NCI-H2171 (cell line): ENCODE measurements at regions not wholly inside any gene's neighbourhood (a gene's known extent, or its start where the extent isn't known, plus 50 kb on each side); places are given as distances from the start of the nearest gene placed in this dataset.
"Not testable (repeated sequence)": the region's sequence is repeated elsewhere in the genome, so short reads cannot be mapped to it uniquely, and the experiment has no call there.

Source experiments
- DNase-seq: peaks from one replicate; lab custom pipeline; 2025; lab: John Stamatoyannopoulos, UW

DNA sequence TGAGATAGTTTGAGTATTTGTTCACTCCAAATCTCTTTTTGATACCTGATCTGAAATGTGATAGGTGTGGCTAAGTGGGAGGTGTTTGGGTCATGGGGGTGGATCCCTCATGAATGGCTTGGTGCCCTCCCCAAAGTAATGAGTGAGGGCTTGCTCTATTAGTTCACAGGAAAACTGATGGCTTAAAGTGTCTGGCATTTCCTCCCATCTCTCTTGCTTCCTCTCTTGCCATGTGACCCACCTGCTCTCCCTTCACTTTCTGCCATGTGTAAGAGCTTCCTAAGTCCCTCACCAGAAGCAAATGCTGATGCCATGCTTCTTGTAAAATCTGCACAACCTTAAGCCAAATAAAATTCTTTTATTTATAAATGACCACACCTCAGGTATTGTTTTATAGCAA, 61.1 kb downstream of the MAD2L1 start:
- DNase-seq: no peak

DNA sequence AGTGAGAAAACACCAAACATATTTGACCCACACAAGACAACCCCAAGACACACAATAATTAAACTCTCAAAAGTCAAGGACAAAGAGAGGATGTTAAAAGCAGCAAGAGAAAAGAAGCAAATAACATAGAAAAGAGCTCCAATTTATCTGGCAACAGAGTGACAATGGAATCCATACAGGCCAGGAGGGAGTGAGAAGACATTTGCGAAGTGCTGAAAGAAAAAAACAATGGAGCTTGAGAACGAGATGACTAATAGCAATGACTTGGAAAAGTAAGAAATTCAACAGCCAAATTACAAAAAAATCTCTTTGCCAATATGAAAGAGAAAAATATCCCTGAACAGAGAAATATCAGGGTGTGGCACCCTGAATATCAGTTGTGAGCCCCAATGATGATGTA, 61.6 kb downstream of the MAD2L1 start:
- no peak for DNase-seq

DNA sequence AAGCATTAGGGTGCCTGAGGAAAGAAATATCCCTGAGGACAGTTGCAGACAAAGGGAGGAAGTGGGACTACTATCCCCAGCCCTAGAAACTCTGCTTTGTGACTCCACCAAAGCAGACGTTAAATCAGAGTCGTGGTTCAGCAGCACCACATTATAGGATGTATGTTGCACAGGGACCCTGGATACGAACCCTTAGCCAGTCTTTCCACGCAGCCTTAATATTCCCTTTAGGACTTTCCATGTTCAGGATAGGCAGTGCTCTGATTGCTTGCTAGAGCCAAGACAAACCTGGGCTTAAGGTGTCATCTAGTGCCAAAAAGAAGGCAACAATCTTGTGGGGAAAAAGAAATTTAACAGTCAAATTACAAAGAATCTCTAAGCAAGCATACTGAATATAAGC, 62.6 kb downstream of the MAD2L1 start:
- no peak for DNase-seq

DNA sequence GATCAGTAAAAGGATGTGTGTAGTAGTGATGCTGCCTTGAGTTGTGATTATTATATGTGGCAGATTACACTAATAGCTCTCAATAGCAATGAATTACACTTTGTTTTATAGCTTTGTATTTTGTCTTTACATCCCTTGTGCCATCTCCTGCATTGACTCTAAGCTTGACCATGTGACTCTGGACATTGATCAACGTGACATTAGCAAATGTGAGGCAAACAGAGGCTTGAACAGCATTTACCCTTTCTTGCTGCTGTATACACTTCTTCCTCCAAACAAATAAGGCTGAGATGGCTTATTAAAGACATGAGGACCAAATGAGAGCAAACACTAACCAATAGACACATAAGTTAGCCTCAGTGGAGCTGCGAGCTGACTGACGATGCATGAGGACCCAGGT, 63.5 kb downstream of the MAD2L1 start:
- DNase-seq: no peak

DNA sequence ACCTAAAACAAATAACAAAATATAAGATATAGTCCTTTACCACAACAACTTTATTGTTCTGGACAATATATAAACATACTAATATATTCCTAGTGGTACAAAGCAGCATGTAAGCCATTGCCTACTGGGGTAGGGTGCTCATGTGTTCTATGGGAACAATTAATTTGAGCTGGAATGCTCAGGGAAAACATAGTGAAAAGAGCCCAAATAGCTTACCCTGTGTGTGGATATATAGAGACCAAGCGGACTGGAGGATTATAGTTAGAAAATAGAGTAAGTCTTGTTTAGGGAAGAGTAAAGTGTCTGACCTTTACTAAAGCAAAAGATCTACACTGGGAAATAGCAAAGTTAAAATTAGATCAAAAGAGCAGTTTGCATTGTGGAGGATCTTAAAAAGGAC, 64.8 kb downstream of the MAD2L1 start:
- DNase-seq: no peak

DNA sequence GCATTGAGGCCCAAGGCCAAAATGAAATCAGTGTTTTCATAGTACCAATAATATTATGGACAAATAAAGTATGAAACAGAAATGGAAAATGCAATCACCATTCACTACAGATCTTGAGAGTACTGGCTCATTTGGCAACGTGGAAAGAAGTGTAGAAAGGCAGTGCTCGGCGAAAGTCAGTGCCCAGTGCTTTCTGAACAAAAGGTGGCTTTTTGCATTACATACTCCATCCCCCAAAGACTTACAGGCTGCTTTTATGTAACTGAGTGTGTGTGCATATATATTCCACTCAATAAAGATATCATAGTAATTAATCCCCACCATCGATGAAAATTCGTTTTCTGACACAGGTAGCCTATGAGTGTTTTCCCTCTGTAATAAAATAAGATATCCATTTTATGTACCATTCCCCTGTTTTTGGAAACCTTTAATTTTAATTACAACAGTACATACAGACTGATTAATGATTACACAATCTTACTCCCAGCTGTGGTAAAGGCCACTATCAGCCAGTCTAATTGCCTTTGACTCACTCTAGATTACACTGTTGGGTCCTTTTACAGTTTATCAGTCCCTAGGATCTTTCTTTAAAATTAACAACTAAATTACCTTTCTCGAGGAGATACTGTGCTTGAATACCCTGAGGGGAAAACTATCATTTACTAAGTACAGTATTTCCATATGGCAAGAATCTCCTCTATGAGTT, 65.9 kb downstream of the MAD2L1 start:
- no peak for DNase-seq

DNA sequence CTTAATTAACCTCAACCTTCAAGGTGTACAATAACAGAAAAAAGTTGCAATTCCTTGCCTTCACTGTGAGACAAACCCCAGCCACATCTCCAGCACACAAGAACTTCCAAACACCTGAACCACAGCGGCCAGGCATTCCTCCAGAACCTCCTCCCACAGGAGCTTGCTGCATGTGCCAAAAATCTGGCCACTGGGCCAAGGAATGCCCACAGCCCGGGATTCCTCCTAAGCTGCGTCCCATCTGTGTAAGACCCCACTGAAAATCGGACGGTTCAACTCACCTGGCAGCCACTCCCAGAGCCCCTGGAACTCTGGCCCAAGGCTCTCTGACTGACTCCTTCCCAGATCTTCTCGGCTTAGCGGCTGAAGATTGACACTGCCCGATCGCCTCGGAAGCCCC, 70.6 kb downstream of the MAD2L1 start:
- DNase-seq: not testable (repeated sequence)

DNA sequence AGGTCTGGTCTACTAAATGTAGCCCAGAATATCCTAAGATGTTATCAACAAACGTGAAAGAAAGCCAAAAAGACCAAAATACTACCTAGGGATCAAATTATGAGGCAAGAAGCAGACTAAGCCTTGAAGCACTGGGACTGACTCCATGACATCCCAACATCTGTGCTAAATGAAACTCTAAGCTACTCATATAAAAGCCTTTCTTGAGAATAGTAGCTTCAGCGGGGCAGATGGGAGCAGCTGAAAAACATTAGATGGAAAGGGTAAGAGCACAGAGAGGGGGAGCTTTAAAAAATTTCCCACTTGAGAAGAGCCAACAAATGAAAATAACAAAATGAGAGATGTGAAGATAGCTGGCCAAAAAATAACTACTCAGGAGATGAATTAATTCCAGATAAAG, 81.7 kb downstream of the MAD2L1 start:
- no peak for DNase-seq

DNA sequence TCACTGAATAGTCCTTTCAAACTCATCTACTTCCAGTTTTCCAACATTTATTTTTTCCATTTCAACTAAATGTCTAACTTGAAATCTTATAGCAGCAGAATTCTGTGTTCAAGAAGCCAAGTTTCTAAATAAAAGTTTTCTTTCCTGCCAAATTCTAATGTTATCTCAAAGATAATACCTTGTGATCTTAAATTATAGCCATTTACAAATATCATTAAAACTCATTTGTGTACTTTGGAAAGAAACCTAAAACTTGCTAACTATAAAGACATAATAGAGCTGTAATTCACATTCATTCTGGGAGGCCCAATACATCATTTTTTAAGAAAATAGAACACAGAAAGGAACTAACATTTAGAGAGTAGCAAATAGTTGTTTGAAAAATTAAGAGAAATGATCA, 83.9 kb downstream of the MAD2L1 start:
- no peak for DNase-seq

DNA sequence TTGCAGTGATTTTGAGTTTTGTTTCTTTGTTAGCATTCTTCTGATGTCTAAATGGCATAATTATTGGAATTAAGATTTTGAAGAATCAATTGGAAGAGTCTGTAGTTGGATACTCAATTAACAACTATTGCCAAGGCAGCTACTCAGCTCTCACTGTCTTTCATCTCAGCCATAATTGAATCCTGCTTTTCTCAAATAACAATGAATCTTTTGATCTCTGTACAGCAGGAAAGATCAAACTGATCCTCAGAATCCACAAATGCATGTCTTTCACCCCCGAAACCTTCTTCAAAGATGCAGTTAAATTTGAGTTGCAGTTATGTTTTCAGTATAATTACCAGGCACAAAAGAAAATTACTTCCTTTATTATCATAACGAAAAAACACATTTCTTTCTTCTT, 86.2 kb downstream of the MAD2L1 start:
- DNase-seq: no peak

DNA sequence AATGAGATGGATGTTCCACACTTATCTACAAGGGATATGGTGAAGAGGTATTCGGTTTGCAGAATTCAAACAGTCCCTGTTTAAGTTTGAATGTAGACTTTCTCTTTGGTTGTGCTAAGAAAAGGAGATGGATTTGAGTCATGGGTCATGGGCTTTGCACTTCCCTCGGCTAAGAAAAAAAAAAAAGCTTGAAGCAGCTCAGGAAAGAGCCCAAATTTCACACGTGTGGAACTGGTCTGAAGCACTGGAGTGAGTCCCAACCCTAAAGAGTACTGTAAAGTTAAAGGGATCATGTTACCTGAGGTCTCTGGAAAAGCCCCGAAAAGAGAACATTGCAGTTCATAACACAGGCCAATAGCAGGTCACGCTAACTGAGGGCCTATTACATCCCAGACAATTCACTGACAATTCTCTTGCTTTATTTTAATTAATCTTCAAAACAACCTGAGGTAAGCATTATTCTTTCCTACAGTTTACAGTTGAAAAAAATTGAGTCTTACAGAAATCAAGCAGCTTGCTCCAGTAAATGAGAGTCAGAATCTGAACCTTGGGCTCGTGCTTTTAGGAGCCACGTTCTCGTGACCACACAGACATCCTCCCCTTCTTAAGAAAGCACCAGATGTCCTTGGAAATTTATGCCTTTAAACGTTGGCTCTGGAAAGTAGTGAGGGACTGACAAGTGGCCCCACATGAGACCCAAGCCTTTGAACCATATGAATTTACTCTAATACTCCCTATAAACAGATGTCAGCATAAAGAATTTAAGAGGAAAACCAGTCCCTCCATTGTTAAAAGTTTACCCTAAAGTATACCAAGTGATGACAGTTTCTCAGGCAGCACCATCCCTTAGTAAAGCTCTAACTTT, 89.3 kb downstream of the MAD2L1 start:
- DNase-seq: no peak

DNA sequence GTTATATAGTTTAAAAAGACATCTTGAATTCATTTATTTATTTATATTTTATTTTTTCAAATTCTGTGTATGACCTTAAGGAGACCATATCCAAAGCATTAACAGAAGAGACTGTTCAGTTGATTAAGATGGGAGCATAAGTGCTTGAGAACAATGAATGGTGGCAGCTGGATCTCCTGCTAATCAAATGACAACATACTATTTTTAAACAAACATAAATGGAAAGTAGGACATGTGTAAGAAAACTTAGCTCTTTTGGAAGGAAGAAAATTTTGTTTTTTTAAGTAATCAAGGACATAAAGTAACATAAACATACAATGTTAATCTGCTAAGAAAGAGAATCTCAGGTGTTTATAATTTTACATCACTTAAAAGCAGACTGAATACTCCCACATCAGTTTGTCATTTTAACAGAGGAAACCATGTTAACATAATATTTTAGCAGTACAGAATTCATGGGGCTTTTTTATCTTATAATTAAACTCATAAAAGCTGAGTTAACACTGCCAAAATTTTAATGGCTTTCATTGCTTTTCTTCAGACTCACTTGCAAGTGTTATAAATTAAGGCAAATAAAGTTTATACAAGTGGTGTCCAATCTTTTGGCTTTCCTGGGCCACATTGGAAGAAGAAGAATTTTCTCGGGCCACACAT, 95.1 kb downstream of the MAD2L1 start:
- no peak for DNase-seq

DNA sequence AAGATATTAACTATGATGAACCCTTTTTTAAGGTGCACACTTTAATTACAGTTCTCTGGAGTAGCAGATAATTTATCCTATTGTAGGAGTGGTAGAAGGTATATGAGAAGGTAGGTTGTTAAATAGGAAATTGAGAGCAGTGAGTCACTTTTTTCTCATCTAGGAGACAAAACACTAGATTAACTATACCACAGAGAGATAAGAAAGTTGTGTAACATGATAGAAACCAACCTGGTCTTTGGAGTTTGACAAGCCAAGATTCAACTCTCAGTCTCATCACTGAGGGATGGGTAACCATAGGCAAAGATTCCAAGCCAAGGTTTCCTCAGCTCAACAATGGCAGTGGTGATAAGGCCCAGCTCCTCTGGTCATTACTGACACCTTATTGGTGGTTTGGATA, 104.0 kb downstream of the MAD2L1 start:
- no peak for DNase-seq

DNA sequence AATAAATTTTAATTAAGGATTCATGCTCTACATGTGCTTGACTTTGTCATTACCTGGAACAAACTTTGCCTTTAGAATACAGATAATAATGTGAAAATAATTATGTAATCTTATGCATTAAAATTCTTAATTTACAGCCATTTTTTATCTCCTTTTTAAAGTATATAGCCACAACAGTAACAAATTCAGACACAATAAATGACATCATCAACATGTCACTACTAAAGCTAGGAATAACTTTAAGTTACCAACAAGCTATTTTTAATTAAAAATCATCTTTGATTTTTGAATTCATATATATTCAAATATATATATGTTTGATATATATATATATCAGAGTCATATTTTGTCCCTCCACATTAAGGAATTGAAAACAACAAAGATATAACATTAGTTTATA, 107.7 kb downstream of the MAD2L1 start:
- DNase-seq: no peak

DNA sequence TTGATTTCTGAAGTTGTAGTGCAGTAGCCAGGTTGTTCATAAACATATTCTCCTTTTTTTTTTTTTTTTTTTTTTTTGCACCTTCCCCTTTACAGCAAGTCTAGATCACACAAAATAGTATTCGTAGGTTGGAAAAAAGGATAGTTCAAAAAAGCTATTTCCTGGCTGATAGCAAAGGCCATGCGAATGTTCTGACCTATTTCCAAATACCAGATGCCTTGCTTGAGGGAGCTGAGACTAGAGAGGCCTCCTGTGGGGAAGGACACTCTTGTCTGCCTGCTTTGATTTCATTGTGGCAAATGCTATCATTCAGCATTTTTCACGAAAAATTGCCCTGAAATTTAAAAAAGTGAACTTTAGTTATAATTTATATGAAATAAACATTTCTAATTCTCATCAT, 111.4 kb downstream of the MAD2L1 start:
- no peak for DNase-seq

DNA sequence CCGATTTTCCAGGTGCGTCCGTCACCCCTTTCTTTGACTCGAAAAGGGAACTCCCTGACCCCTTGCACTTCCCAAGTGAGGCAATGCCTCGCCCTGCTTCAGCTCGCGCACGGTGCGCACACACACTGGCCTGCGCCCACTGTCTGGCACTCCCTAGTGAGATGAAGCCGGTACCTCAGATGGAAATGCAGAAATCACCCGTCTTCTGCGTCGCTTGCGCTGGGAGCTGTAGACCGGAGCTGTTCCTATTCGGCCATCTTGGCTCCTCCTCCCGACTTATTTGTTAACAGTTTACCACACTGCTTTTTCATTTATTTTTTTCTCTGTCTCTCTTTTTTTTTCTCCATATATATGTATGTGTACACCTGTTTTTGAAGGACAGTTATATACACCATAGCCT, 112.2 kb downstream of the MAD2L1 start:
- not testable (repeated sequence) for DNase-seq

DNA sequence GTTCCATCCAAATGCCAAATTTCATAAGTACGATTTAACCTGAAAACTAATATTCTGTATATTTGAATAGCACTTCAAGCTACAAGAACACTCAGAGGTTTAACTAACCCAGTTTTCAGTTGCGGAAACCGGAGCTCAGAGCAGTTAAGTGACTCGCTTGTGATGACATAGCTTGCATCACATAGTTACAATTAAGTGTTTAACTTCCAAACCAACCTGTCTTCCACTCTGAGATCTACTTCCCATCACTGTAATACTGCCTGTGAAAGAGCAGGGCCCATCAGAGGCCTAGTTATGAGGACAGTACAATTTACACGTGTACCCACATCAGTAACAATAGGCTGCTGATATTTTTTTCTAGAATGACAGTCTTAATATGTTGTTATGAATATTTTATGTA, 120.3 kb downstream of the MAD2L1 start:
- no peak for DNase-seq

DNA sequence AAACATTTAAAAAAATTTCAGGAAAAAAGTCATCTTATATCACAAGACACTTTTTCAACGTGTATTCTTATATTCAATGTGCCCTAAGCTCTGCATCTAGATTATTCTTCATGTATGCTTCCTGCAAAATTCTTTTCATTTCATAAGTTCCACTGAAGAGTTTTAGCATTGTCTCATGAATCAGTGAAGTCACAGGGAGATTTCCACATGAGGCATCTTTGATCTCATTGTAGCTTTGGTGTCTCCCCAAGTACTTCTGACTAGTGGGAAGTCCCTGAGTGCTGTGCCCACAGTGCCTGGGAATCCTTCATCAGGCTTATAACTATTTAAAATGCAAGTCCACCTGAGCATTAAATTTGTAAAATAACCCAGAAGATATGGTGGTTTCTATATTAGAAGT, 123.8 kb downstream of the MAD2L1 start:
- no peak for DNase-seq

DNA sequence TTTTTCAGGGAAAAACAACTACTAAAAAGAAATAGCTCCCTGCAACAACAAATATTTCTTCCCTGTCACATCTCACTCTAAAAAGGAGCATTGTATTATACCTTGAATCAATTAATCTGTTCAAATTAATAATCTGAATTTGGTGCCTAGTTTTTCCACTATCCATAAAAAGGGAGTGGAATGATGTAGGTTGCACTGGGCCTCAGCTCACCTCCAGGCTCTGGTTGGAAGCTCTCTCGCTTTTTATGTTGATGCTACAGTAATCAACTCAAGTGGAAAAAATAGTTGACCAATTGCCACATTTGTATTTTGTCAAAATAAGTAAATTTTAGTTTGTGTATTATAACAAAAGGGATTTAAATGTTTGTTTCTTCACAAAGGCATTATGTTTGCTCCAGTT, 126.1 kb downstream of the MAD2L1 start:
- DNase-seq: no peak

DNA sequence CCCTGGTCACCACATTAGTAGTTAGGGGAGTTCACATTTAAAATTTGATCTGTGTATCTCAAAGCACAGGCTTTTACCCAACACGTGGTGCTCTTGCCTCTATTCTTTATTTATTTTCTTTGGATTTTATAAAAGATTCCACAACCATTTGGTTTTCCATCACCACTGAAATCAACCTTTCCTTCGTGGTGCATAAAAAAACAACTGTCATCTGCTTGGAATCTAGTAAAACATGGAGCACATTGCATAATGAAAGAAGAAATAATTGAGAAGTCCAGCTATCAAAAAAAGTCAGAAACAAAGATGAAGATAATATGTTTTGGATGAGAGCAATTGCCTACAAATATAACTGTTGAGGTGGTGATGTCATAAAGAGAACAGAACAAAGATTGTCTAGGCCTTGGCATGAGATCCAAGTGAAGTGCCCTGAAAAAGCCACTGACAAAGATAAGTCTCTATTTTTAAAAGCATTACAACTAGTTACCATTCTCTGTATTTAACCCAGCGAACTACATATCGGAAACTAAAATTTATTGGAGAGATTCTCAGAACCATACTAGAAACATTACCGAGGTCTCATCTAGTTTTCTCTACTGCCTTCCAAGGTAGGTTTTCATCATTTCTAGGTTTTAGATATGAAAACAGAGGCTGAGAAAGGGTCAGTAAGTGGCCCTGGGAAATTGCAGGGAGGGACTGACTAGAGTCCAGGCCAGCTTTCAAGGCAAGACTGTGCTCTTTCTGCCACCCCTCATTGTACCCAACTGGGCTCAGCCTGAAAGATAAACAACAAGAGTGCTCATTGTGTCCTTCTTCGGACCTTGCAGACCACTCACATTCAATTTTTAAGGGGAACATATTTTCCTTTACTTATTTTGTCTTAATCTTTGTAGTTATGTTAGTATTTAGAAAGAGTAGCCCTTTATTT, 127.3 kb downstream of the MAD2L1 start:
- DNase-seq: no peak

DNA sequence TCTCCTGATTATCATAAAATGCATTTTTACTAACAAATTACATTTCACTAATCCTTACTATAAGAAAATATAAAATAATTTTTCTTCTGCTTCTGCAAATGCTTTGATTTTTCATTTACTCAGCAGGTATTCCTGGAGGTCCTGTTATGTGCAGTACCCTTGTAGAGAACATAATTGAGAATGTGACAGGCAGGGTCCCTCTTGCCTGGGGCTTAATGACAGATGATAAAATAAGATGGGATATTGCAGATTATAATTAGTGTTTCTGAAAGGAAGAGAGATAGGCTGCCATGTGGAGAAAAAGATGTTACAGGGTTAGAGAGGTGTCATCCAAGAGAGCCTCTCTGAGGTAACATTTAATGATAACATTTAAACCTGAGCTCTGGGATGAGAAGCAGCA, 128.9 kb downstream of the MAD2L1 start:
- DNase-seq: no peak

DNA sequence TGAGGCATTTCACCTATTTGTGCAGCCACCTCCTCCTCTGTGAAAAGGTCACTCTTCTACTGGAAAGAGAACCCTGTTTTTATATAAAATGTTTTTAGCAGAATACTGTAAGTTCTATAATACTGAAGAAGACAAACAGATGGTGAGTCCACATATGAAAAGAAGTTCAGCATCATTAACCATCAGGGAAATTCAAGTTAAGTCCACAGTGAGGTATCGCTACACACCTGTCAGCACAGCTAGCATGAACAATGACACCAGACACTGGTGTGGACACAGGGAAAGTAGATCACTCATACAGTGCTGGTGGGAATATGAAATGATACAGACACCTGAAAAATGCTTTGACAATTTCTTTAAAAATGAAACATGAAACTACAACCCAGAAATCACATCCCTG, 133.0 kb downstream of the MAD2L1 start:
- DNase-seq: no peak
